Karpas-422 (cell line): ENCODE measurements at regions not wholly inside any gene's neighbourhood (a gene's known extent, or its start where the extent isn't known, plus 50 kb on each side); places are given as distances from the start of the nearest gene placed in this dataset.
A peak's percentile ranks its signal among the peaks of the same experiment; 100 is the strongest.

Experiments
- DNase-seq: peaks from one replicate; pipeline ENCODE4 v3.0.0-alpha.2; 2015
- H2AFZ ChIP-seq: fragments of 200-600 bp; sonication (generic); 2 replicates; pipeline ENCODE4 v1.6.1; 2014; ENCODE audit warnings: antibody characterized with exemption, low read length, mixed read lengths
- H3K27ac ChIP-seq: fragments of 200-600 bp; sonication (generic); 2 replicates; pipeline ENCODE4 v1.5.1; 2014; ENCODE audit warnings: mild to moderate bottlenecking, low read length, moderate library complexity
- H3K27me3 ChIP-seq: fragments of 200-600 bp; sonication (generic); 2 replicates; pipeline ENCODE4 v1.6.1; 2014; ENCODE audit warnings: low read length, mixed read lengths
- H3K36me3 ChIP-seq: fragments of 200-600 bp; sonication (generic); 2 replicates; pipeline ENCODE4 v1.6.1; 2014; ENCODE audit warnings: low read length, mixed read lengths; ENCODE audit not compliant: insufficient read depth
- H3K4me1 ChIP-seq: fragments of 200-600 bp; sonication (generic); 2 replicates; pipeline ENCODE4 v1.6.1; 2014; ENCODE audit warnings: mild to moderate bottlenecking, low read length, mixed read lengths
- H3K4me2 ChIP-seq: fragments of 200-600 bp; sonication (generic); 2 replicates; pipeline ENCODE4 v1.6.1; 2014; ENCODE audit warnings: low read length, low read depth, mild to moderate bottlenecking; ENCODE audit not compliant: poor library complexity, severe bottlenecking
- H3K4me3 ChIP-seq: fragments of 200-600 bp; sonication (generic); 2 replicates; pipeline ENCODE4 v1.5.1; 2014; ENCODE audit warnings: mild to moderate bottlenecking, antibody characterized with exemption, low read length, mixed read lengths
- H3K79me2 ChIP-seq: fragments of 200-600 bp; sonication (generic); 2 replicates; pipeline ENCODE4 v1.6.1; 2014; ENCODE audit warnings: mild to moderate bottlenecking, low read length, mixed read lengths
- H3K9ac ChIP-seq: fragments of 200-600 bp; sonication (generic); 2 replicates; pipeline ENCODE4 v1.6.0; 2014; ENCODE audit warnings: low read length
- H3K9me2 ChIP-seq: fragments of 200-600 bp; sonication (generic), shearing (Covaris generic); replicated peaks from 2 replicates; pipeline ENCODE4 v1.6.0; 2014; ENCODE audit warnings: mild to moderate bottlenecking, low read length, moderate library complexity; ENCODE audit not compliant: insufficient read depth
- H3K9me3 ChIP-seq: fragments of 300-700, 200-600 bp; sonication (generic); 2 replicates; pipeline ENCODE4 v1.6.1; 2014; ENCODE audit warnings: low read length, mixed read lengths
- H4K20me1 ChIP-seq: fragments of 200-600 bp; sonication (generic); 2 replicates; pipeline ENCODE4 v1.6.1; 2014; ENCODE audit warnings: mild to moderate bottlenecking, antibody characterized with exemption, low read length, low read depth; ENCODE audit not compliant: insufficient read depth

GRCh38 chr10:63755441-63755840 lies 234.2 kb downstream of the REEP3 start:
- Histone ChIP-seq H3K9me2 (no peaks in the 10 kb centered on the region), H3K9ac (no peak overlapping the region), H3K79me2 (no peaks in the 10 kb centered on the region), H4K20me1 (no peaks in the 10 kb centered on the region), H3K27me3 (no peaks in the 10 kb centered on the region), H2AFZ (no peak overlapping the region), H3K4me1 (no peaks in the 10 kb centered on the region), H3K9me3 (no peaks in the 10 kb centered on the region), H3K27ac (no peak overlapping the region), H3K4me2 (no peak overlapping the region), H3K36me3 (no peaks in the 10 kb centered on the region), H3K4me3 (no peak overlapping the region)
- DNase-seq = no peak

GRCh38 chr10:63757067-63757466 lies 235.9 kb downstream of the REEP3 start:
- Histone ChIP-seq H3K9me3 (no peaks in the 10 kb centered on the region), H3K4me3 (no peak overlapping the region), H2AFZ (no peak overlapping the region), H3K36me3 (no peaks in the 10 kb centered on the region), H3K27me3 (no peaks in the 10 kb centered on the region), H3K4me2 (no peak overlapping the region), H3K9ac (no peak overlapping the region), H3K27ac (no peak overlapping the region), H3K9me2 (no peaks in the 10 kb centered on the region), H3K79me2 (no peaks in the 10 kb centered on the region), H4K20me1 (no peaks in the 10 kb centered on the region), H3K4me1 (no peaks in the 10 kb centered on the region)
- DNase-seq = no peak

DNA sequence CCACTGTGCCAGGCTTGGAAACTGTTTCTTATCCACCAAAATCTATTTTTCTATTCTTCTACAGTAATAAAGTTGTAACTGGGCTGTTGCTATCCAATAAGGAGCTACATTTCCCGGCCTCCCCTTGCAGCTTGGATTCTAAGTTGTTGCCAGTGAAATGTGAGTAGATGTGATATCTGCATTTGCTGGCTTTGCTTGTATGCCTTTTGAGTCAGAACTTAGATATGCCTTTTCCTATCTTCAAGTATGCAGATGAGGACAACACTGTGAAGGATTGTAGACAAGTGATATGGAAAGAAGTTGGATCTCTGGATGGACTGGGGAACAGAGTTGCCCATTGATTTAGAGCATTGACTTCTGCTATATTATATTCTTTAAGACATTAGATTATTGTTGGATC lies 236.9 kb downstream of the REEP3 start:
- Histone ChIP-seq H3K36me3 (no peaks in the 10 kb centered on the region), H4K20me1 (no peaks in the 10 kb centered on the region)

DNA sequence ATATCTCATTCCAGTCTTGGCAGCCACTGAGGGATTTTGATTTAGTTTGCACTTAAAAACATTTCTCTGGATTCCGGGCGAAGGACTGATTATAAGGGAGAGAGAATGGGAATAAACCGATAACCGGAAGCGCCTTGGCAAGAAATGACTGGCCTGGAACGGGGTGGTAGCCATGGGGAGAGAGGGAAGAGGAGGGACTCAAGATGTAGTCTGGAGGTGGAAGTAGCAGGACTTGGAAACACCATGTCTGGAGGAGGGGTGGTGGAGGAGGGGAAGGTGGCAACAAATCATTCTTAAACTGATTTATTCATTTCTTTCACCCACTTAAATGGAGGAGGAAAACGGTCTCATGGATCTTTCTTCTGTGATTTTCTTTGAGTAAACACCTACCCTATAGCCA lies 238.1 kb downstream of the REEP3 start:
- Histone ChIP-seq H3K4me2 (no peak overlapping the region), H3K9me2 (no peaks in the 10 kb centered on the region), H3K27me3 (no peaks in the 10 kb centered on the region), H2AFZ (no peak overlapping the region), H3K27ac (no peak overlapping the region), H3K36me3 (no peaks in the 10 kb centered on the region), H4K20me1 (no peaks in the 10 kb centered on the region), H3K79me2 (no peaks in the 10 kb centered on the region), H3K9me3 (no peaks in the 10 kb centered on the region), H3K4me1 (no peaks in the 10 kb centered on the region), H3K4me3 (no peak overlapping the region), H3K9ac (no peak overlapping the region)
- no peak for DNase-seq

More for the DNA sequence above, 236.9 kb downstream of the REEP3 start:
- no peak overlapping the region for H3K27ac ChIP-seq
- no peaks in the 10 kb centered on the region for H3K9me3 ChIP-seq
- no peak for DNase-seq
- H3K27me3 ChIP-seq = no peaks in the 10 kb centered on the region
- H3K4me3 ChIP-seq = no peak overlapping the region
- no peak overlapping the region for H3K4me2 ChIP-seq
- H2AFZ ChIP-seq = no peak overlapping the region
- no peaks in the 10 kb centered on the region for H3K79me2 ChIP-seq
- H3K9ac ChIP-seq = no peak overlapping the region
- no peaks in the 10 kb centered on the region for H3K9me2 ChIP-seq
- no peaks in the 10 kb centered on the region for H3K4me1 ChIP-seq

GRCh38 chr10:63760034-63760707 lies 239.0 kb downstream of the REEP3 start:
- Histone ChIP-seq H3K9me3 (no peaks in the 10 kb centered on the region), H3K4me2 (no peak overlapping the region), H3K9ac (no peak overlapping the region), H4K20me1 (no peaks in the 10 kb centered on the region), H3K9me2 (no peaks in the 10 kb centered on the region), H3K36me3 (no peaks in the 10 kb centered on the region), H3K27me3 (no peaks in the 10 kb centered on the region), H2AFZ (no peak overlapping the region), H3K4me1 (no peaks in the 10 kb centered on the region), H3K79me2 (no peaks in the 10 kb centered on the region), H3K4me3 (no peak overlapping the region), H3K27ac (no peak overlapping the region)
- no peak for DNase-seq

DNA sequence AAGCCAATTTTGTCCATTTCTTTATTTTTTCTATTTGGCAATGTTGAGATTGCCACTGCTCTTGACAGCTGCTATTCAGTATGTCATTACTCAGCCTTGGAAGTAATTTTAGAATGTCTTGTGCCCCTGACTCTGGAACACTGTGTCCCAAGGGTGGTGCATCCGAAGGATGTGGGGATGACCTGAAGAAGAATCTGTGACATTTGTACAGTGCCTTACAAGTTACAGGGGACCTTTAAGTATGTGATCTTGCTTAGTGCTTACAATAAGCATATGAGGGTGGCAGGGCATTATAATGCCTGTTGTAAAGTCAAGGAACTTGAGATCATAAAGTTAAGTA lies 239.5 kb downstream of the REEP3 start:
- Histone ChIP-seq H3K4me3 (no peak overlapping the region), H3K27ac (no peak overlapping the region), H3K4me2 (no peak overlapping the region), H3K9me3 (no peaks in the 10 kb centered on the region), H3K36me3 (no peaks in the 10 kb centered on the region), H3K4me1 (no peaks in the 10 kb centered on the region), H4K20me1 (no peaks in the 10 kb centered on the region), H3K9ac (no peak overlapping the region), H3K79me2 (no peaks in the 10 kb centered on the region), H3K27me3 (no peaks in the 10 kb centered on the region), H3K9me2 (no peaks in the 10 kb centered on the region), H2AFZ (no peak overlapping the region)
- no peak for DNase-seq

DNA sequence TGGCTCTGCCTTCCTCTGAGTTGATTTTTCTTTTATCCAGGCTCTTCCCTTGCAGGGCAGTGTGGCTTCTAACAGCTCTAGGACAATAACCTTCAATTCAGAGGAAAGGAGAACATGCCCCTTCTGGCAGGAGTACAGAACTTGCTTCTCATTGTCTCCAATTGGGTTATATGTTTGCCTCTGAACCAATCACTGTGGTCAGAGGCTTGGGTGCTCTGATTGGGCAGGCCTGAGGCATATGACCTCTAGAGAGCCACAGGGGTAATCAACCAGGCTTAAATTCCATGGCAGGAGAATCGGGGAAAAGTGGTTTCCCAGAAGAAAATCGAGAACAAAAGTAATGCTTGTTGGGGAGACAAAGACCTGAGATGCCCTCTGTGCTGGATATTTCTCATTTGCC lies 240.0 kb downstream of the REEP3 start:
- Histone ChIP-seq H3K27me3 (no peaks in the 10 kb centered on the region), H3K4me2 (no peak overlapping the region), H3K79me2 (no peaks in the 10 kb centered on the region), H2AFZ (no peak overlapping the region), H3K9ac (no peak overlapping the region), H4K20me1 (no peaks in the 10 kb centered on the region), H3K27ac (no peak overlapping the region), H3K9me3 (no peaks in the 10 kb centered on the region), H3K4me1 (no peaks in the 10 kb centered on the region), H3K9me2 (no peaks in the 10 kb centered on the region), H3K4me3 (no peak overlapping the region), H3K36me3 (no peaks in the 10 kb centered on the region)
- peak; percentile 53 for DNase-seq

DNA sequence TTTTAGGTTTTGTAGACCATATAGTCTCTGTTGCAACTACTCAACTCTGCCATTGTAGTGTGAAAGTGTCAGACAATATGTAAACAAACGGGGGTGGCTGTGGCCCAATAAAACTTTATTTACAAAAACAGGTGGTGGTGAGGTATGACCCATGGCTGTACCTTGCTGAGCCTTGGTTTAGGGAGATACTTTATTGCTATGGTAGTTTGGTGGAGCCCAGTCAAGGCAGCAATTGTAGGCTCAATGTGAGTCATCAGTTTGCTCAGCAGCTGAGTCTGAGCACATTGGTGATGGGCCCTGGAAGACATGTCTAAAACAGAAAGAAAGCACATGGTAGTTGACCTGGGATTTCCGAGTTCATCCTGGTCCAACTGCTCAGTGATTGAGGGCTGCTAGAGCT lies 242.5 kb downstream of the REEP3 start:
- DNase-seq = no peak
- Histone ChIP-seq H2AFZ (no peak overlapping the region), H3K4me1 (no peaks in the 10 kb centered on the region), H3K9ac (no peak overlapping the region), H3K9me3 (no peaks in the 10 kb centered on the region), H4K20me1 (no peaks in the 10 kb centered on the region), H3K9me2 (no peaks in the 10 kb centered on the region), H3K27me3 (no peaks in the 10 kb centered on the region), H3K79me2 (no peaks in the 10 kb centered on the region), H3K36me3 (no peaks in the 10 kb centered on the region), H3K4me2 (no peak overlapping the region), H3K27ac (no peak overlapping the region), H3K4me3 (no peak overlapping the region)

GRCh38 chr10:63765126-63765525 lies 243.9 kb downstream of the REEP3 start:
- H3K79me2 ChIP-seq = no peaks in the 10 kb centered on the region
- H3K4me3 ChIP-seq = no peak overlapping the region
- no peaks in the 10 kb centered on the region for H3K9me2 ChIP-seq
- H2AFZ ChIP-seq = no peak overlapping the region
- no peaks in the 10 kb centered on the region for H4K20me1 ChIP-seq
- H3K4me1 ChIP-seq = no peaks in the 10 kb centered on the region
- no peak overlapping the region for H3K9ac ChIP-seq
- no peak for DNase-seq
- no peaks in the 10 kb centered on the region for H3K9me3 ChIP-seq
- no peaks in the 10 kb centered on the region for H3K27me3 ChIP-seq
- no peak overlapping the region for H3K27ac ChIP-seq
- H3K4me2 ChIP-seq = no peak overlapping the region
- no peaks in the 10 kb centered on the region for H3K36me3 ChIP-seq
